H1 (cell line): ENCODE measurements at regions not wholly inside any gene's neighbourhood (a gene's known extent, or its start where the extent isn't known, plus 50 kb on each side); places are given as distances from the start of the nearest gene placed in this dataset.

Experiments used
- CTCF ChIA-PET: fragments of 300-600 bp; sonication (Branson Sonifier 250); formaldehyde crosslinking; loops from one replicate; lab custom pipeline; 2021; ENCODE audit not compliant: partially characterized antibody; lab: Charles Lee
- POLR2A ChIA-PET: fragments of 300-600 bp; sonication (Branson Sonifier 250); formaldehyde crosslinking; loops from one replicate; lab custom pipeline; 2021; ENCODE audit warnings: inconsistent platforms; ENCODE audit not compliant: partially characterized antibody; lab: Charles Lee
- DNase-seq, 2 experiments: peaks; one replicate each; pipeline versions ENCODE4 v3.0.0 to v3.0.0-alpha.2; 2010 to 2022; ENCODE audit warnings: low spot score in 2 of 2, low read depth in 1 of 2, mixed read lengths in 1 of 2
- FAIRE-seq: peaks from 2 replicates; lab custom pipeline; 2011; peaks lifted over from hg19 to GRCh38; lab: Jason Lieb, UNC
- H2AFZ ChIP-seq: 2 replicates; pipeline ENCODE4 v1.8.1; 2012; ENCODE audit warnings: low read length, inconsistent platforms
- H2AK5ac ChIP-seq: 2 replicates; pipeline ENCODE4 v1.6.1; 2013; ENCODE audit warnings: low read depth, low read length
- H2BK120ac ChIP-seq: replicated peaks from 2 replicates; pipeline ENCODE3; 2013; ENCODE audit warnings: low read depth, low read length, inconsistent platforms
- H2BK12ac ChIP-seq: 2 replicates; pipeline ENCODE4 v1.6.1; 2013; ENCODE audit warnings: low read depth, low read length
- H2BK15ac ChIP-seq: 2 replicates; pipeline ENCODE4 v1.6.1; 2013; ENCODE audit warnings: low read length
- H2BK20ac ChIP-seq: 2 replicates; pipeline ENCODE4 v1.6.1; 2013; ENCODE audit warnings: low read length
- H2BK5ac ChIP-seq: 2 replicates; pipeline ENCODE4 v1.6.1; 2013; ENCODE audit warnings: low read depth, low read length
- H3K14ac ChIP-seq: 2 replicates; pipeline ENCODE4 v1.6.1; 2013; ENCODE audit warnings: inconsistent platforms; ENCODE audit not compliant: insufficient read length
- H3K18ac ChIP-seq: 2 replicates; pipeline ENCODE4 v1.6.1; 2013; ENCODE audit warnings: low read length; ENCODE audit errors: extremely low read depth
- H3K23ac ChIP-seq: 2 replicates; pipeline ENCODE4 v1.6.1; 2013; ENCODE audit warnings: inconsistent platforms; ENCODE audit not compliant: insufficient read length
- H3K23me2 ChIP-seq: 2 replicates; pipeline ENCODE4 v1.6.1; 2013; ENCODE audit warnings: low read depth, low read length
- H3K27ac ChIP-seq: 2 replicates; pipeline ENCODE4 v1.6.1; 2011; ENCODE audit warnings: low read depth, low read length, inconsistent platforms
- H3K27me3 ChIP-seq, 4 experiments: replicated peaks in 1 of 4; 1 replicate in 1 of 4; 2 replicates in 3 of 4; pipeline versions ENCODE4 v1.6.1 to v1.8.1; 2011 to 2013; ENCODE audit warnings: low read length in 3 of 4, mild to moderate bottlenecking in 3 of 4, inconsistent platforms in 2 of 4, mixed read lengths in 2 of 4, moderate library complexity in 1 of 4; ENCODE audit not compliant: control insufficient read depth in 3 of 4, insufficient read depth in 3 of 4; ENCODE audit errors: extremely low read depth in 1 of 4
- H3K36me3 ChIP-seq, 4 experiments: 2 replicates each; pipeline versions ENCODE4 v1.6.1 to v1.8.1; 2011 to 2013; ENCODE audit warnings: mild to moderate bottlenecking in 4 of 4, low read length in 3 of 4, moderate library complexity in 2 of 4, control low read depth in 1 of 4, inconsistent platforms in 1 of 4; ENCODE audit not compliant: insufficient read depth in 4 of 4, control insufficient read depth in 2 of 4
- H3K4ac ChIP-seq: replicated peaks from 2 replicates; pipeline ENCODE3; 2013; ENCODE audit warnings: low read length, low read depth, mixed read lengths, inconsistent platforms; ENCODE audit not compliant: insufficient read length
- H3K4me1 ChIP-seq, 4 experiments: replicated peaks in 1 of 4; 1 replicate in 1 of 4; 2 replicates in 3 of 4; pipeline versions ENCODE4 v1.6.1 to v1.8.1; 2011 to 2013; ENCODE audit warnings: low read length in 3 of 4, inconsistent platforms in 2 of 4, mixed read lengths in 1 of 4; ENCODE audit not compliant: insufficient read depth in 4 of 4, control insufficient read depth in 3 of 4
- H3K4me2 ChIP-seq, 2 experiments: 2 replicates each; pipeline versions ENCODE4 v1.6.1 to v1.8.1; 2011 to 2013; ENCODE audit warnings: low read depth in 2 of 2, low read length in 2 of 2, control low read depth in 1 of 2, inconsistent platforms in 1 of 2, mild to moderate bottlenecking in 1 of 2; ENCODE audit not compliant: insufficient read depth in 1 of 2
- H3K4me3 ChIP-seq, 4 experiments: fragments of 200-600, 300-600 bp in 1 of 4; sonication (generic), shearing (Covaris generic), sonication (Bioruptor Twin) in 1 of 4; 2 replicates each; pipeline versions ENCODE4 v1.5.1 to v1.8.1; 2011 to 2016; ENCODE audit warnings: low read length in 4 of 4, low read depth in 3 of 4, control low read depth in 2 of 4, inconsistent platforms in 2 of 4, mild to moderate bottlenecking in 2 of 4, mixed read lengths in 1 of 4, moderate library complexity in 1 of 4; ENCODE audit not compliant: insufficient read depth in 2 of 4; ENCODE audit errors: extremely low read depth in 1 of 4
- H3K56ac ChIP-seq: replicated peaks from 2 replicates; pipeline ENCODE3; 2013; ENCODE audit warnings: low read depth, mild to moderate bottlenecking, mixed read lengths, low read length, inconsistent platforms; ENCODE audit not compliant: insufficient read length
- H3K79me1 ChIP-seq: 2 replicates; pipeline ENCODE4 v1.6.1; 2013; ENCODE audit warnings: low read depth, low read length, control low read depth
- H3K79me2 ChIP-seq, 2 experiments: 2 replicates each; pipeline versions ENCODE4 v1.6.1 to v1.8.1; 2012 to 2013; ENCODE audit warnings: low read length in 2 of 2, mild to moderate bottlenecking in 2 of 2, inconsistent platforms in 1 of 2; ENCODE audit not compliant: insufficient read depth in 2 of 2, control insufficient read depth in 1 of 2
- H3K9ac ChIP-seq, 4 experiments: replicated peaks in 1 of 4; 1 replicate in 1 of 4; 2 replicates in 3 of 4; pipeline versions ENCODE4 v1.6.1 to v1.8.1; 2011 to 2013; ENCODE audit warnings: low read depth in 3 of 4, low read length in 3 of 4, control low read depth in 2 of 4, mild to moderate bottlenecking in 2 of 4, moderate library complexity in 2 of 4, inconsistent platforms in 1 of 4; ENCODE audit errors: extremely low read depth in 1 of 4
- H3K9me3 ChIP-seq, 2 experiments: 2 replicates each; pipeline versions ENCODE4 v1.6.1 to v1.8.1; 2012 to 2013; ENCODE audit warnings: mild to moderate bottlenecking in 2 of 2, moderate library complexity in 2 of 2, control low read depth in 1 of 2, inconsistent platforms in 1 of 2, low read depth in 1 of 2, low read length in 1 of 2, mixed read lengths in 1 of 2; ENCODE audit not compliant: insufficient read depth in 2 of 2
- H4K20me1 ChIP-seq, 2 experiments: replicated peaks in 1 of 2; 2 replicates each; pipeline versions ENCODE3 to v1.8.1; 2011 to 2013; ENCODE audit warnings: inconsistent platforms in 2 of 2, low read length in 2 of 2, mild to moderate bottlenecking in 1 of 2; ENCODE audit not compliant: insufficient read depth in 2 of 2, control insufficient read depth in 1 of 2
- H4K5ac ChIP-seq: 2 replicates; pipeline ENCODE4 v1.6.1; 2013; ENCODE audit warnings: low read length, low read depth, mixed read lengths, inconsistent platforms; ENCODE audit not compliant: insufficient read length
- H4K8ac ChIP-seq: 2 replicates; pipeline ENCODE4 v1.8.0; 2013; ENCODE audit warnings: mild to moderate bottlenecking, moderate library complexity, low read length, inconsistent platforms; ENCODE audit not compliant: insufficient read depth; ENCODE audit errors: extremely low read depth
- H4K91ac ChIP-seq: replicated peaks from 2 replicates; pipeline ENCODE3; 2013; ENCODE audit warnings: low read length, mixed read lengths, inconsistent platforms; ENCODE audit not compliant: insufficient read length
- WGBS, 2 experiments: shearing (Covaris generic) in 1 of 2; methylation state at CpG; one replicate each; pipeline versions ENCODE4 v1.1.6 to v1.1.7; 2013 to 2015; ENCODE audit warnings: low lambda C conversion rate in 2 of 2, mixed read lengths in 2 of 2, inconsistent platforms in 1 of 2, low coverage in 1 of 2, missing lambda C conversion rate in 1 of 2; ENCODE audit not compliant: insufficient replicate concordance in 2 of 2, insufficient coverage in 1 of 2, insufficient read length in 1 of 2; ENCODE audit errors: extremely low coverage in 1 of 2, missing lambda C conversion rate in 1 of 2; 5-methylcytosine and 5-hydroxymethylcytosine counted together
- TF ChIP-seq, protein P1 (sequence below): fragments of 300-600 bp; sonication (generic); IDR thresholded peaks from 2 replicates; pipeline ENCODE4 v1.7.1; 2012; ENCODE audit warnings: low read length, moderate library complexity, mild to moderate bottlenecking, inconsistent platforms; ENCODE audit not compliant: insufficient replicate concordance

- Histone ChIP-seq H3K79me1 (no peaks in the 10 kb centered on the region), H2AFZ (no peak overlapping the region), H4K8ac (no peak overlapping the region), H2AK5ac (no peak overlapping the region), H3K4me1 (no peaks in the 10 kb centered on the region), H3K56ac (no peak overlapping the region), H3K23me2 (no peaks in the 10 kb centered on the region), H2BK20ac (no peak overlapping the region), H4K20me1 (no peaks in the 10 kb centered on the region), H3K23ac (no peak overlapping the region), H3K9ac (no peak overlapping the region), H3K18ac (no peak overlapping the region), H2BK120ac (no peak overlapping the region), H2BK5ac (no peak overlapping the region), H3K27me3 (no peaks in the 10 kb centered on the region), H2BK15ac (no peak overlapping the region), H2BK12ac (no peak overlapping the region), H4K5ac (no peak overlapping the region), H4K91ac (no peak overlapping the region), H3K36me3 (no peaks in the 10 kb centered on the region), H3K4me2 (no peak overlapping the region), H3K4me3 (no peak overlapping the region), H3K14ac (no peak overlapping the region), H3K9me3 (no peaks in the 10 kb centered on the region), H3K27ac (no peak overlapping the region), H3K79me2 (no peaks in the 10 kb centered on the region), H3K4ac (no peak overlapping the region)
- 91% methylated on average over 8 of the region's 8 CpGs; no CpG with 5 or more reads in 1 of the 2 experiments for WGBS, 2 experiments
- CTCF ChIA-PET = interaction anchor here (0.9 kb wide), 1 partner anchor 12 kb away, joined by 3 read pairs; no protein-coding TSS in a partner anchor
- FAIRE-seq (no peak), DNase-seq (no peak)
- POLR2A ChIA-PET = interaction anchor here (0.6 kb wide), 1 partner anchor 73 kb away, joined by 3 read pairs; no protein-coding TSS in a partner anchor
- TF ChIP-seq, protein P1, sequence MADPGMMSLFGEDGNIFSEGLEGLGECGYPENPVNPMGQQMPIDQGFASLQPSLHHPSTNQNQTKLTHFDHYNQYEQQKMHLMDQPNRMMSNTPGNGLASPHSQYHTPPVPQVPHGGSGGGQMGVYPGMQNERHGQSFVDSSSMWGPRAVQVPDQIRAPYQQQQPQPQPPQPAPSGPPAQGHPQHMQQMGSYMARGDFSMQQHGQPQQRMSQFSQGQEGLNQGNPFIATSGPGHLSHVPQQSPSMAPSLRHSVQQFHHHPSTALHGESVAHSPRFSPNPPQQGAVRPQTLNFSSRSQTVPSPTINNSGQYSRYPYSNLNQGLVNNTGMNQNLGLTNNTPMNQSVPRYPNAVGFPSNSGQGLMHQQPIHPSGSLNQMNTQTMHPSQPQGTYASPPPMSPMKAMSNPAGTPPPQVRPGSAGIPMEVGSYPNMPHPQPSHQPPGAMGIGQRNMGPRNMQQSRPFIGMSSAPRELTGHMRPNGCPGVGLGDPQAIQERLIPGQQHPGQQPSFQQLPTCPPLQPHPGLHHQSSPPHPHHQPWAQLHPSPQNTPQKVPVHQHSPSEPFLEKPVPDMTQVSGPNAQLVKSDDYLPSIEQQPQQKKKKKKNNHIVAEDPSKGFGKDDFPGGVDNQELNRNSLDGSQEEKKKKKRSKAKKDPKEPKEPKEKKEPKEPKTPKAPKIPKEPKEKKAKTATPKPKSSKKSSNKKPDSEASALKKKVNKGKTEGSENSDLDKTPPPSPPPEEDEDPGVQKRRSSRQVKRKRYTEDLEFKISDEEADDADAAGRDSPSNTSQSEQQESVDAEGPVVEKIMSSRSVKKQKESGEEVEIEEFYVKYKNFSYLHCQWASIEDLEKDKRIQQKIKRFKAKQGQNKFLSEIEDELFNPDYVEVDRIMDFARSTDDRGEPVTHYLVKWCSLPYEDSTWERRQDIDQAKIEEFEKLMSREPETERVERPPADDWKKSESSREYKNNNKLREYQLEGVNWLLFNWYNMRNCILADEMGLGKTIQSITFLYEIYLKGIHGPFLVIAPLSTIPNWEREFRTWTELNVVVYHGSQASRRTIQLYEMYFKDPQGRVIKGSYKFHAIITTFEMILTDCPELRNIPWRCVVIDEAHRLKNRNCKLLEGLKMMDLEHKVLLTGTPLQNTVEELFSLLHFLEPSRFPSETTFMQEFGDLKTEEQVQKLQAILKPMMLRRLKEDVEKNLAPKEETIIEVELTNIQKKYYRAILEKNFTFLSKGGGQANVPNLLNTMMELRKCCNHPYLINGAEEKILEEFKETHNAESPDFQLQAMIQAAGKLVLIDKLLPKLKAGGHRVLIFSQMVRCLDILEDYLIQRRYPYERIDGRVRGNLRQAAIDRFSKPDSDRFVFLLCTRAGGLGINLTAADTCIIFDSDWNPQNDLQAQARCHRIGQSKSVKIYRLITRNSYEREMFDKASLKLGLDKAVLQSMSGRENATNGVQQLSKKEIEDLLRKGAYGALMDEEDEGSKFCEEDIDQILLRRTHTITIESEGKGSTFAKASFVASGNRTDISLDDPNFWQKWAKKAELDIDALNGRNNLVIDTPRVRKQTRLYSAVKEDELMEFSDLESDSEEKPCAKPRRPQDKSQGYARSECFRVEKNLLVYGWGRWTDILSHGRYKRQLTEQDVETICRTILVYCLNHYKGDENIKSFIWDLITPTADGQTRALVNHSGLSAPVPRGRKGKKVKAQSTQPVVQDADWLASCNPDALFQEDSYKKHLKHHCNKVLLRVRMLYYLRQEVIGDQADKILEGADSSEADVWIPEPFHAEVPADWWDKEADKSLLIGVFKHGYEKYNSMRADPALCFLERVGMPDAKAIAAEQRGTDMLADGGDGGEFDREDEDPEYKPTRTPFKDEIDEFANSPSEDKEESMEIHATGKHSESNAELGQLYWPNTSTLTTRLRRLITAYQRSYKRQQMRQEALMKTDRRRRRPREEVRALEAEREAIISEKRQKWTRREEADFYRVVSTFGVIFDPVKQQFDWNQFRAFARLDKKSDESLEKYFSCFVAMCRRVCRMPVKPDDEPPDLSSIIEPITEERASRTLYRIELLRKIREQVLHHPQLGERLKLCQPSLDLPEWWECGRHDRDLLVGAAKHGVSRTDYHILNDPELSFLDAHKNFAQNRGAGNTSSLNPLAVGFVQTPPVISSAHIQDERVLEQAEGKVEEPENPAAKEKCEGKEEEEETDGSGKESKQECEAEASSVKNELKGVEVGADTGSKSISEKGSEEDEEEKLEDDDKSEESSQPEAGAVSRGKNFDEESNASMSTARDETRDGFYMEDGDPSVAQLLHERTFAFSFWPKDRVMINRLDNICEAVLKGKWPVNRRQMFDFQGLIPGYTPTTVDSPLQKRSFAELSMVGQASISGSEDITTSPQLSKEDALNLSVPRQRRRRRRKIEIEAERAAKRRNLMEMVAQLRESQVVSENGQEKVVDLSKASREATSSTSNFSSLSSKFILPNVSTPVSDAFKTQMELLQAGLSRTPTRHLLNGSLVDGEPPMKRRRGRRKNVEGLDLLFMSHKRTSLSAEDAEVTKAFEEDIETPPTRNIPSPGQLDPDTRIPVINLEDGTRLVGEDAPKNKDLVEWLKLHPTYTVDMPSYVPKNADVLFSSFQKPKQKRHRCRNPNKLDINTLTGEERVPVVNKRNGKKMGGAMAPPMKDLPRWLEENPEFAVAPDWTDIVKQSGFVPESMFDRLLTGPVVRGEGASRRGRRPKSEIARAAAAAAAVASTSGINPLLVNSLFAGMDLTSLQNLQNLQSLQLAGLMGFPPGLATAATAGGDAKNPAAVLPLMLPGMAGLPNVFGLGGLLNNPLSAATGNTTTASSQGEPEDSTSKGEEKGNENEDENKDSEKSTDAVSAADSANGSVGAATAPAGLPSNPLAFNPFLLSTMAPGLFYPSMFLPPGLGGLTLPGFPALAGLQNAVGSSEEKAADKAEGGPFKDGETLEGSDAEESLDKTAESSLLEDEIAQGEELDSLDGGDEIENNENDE = no peak
Observed at GRCh38 chr10:44581996-44582395, 197.1 kb upstream of the CXCL12 start.
